ENCODE measurements at regions not wholly inside any gene's neighbourhood (a gene's known extent, or its start where the extent isn't known, plus 50 kb on each side); places are given as distances from the start of the nearest gene placed in this dataset.

- Histone ChIP-seq H3K9ac (ENCODE audit: low read length) (no peak overlapping the region), H3K36me3 (ENCODE audit: control insufficient read depth in 1 of 2, insufficient read depth in 2 of 2, low read length in 2 of 2) (no peaks in the 10 kb centered on the region), H3K4me1 (ENCODE audit: control insufficient read depth in 1 of 2, insufficient read depth in 2 of 2, low read length in 2 of 2) (no peaks in the 10 kb centered on the region), H2AFZ (ENCODE audit: low read depth, low read length, poor library complexity, severe bottlenecking) (no peak overlapping the region), H4K20me1 (ENCODE audit: insufficient read depth) (no peaks in the 10 kb centered on the region), H3K27me3 (ENCODE audit: insufficient read depth, low read length) (no peaks in the 10 kb centered on the region; the same call in none of the 2 replicates), H3K9me3 (ENCODE audit: control insufficient read depth in 1 of 2, insufficient read depth in 1 of 2, low read depth in 1 of 2, low read length in 2 of 2) (no peaks in the 10 kb centered on the region), H3K27ac (ENCODE audit: low read depth, low read length) (no peak overlapping the region), H3K4me2 (ENCODE audit: low read length) (no peak overlapping the region), H3K79me2 (ENCODE audit: insufficient read depth, low read length) (no peaks in the 10 kb centered on the region), H3K9me2 (ENCODE audit: insufficient read depth) (no peaks in the 10 kb centered on the region), H3K4me3 (replicated peaks in 1 of 2; ENCODE audit: low read depth in 1 of 2, low read length in 2 of 2) (no peak overlapping the region)
- no TSS peak for BruUV-seq (replicated peaks)
- ATAC-seq (no peak), DNase-seq (ENCODE audit: low read depth, low spot score) (no peak)
- POLR2A ChIA-PET: no interaction called here
- RAD21 ChIA-PET (ENCODE audit: low non-redundant PET in 1 of 2, low total read pairs in 2 of 2, uncharacterized antibody in 2 of 2, unreplicated experiment in 2 of 2): no interaction called here
- CTCF ChIA-PET: no interaction called here
- TF ChIP-seq SIN3A (IDR thresholded peaks at IDR 0.05; ENCODE audit: low read depth): no peak
- intact Hi-C loops (cut with micrococcal nuclease): no loop called here
These were observed 487.9 kb upstream of the ID2 start for GRCh38 chr2:8193686-8194615.

DNA sequence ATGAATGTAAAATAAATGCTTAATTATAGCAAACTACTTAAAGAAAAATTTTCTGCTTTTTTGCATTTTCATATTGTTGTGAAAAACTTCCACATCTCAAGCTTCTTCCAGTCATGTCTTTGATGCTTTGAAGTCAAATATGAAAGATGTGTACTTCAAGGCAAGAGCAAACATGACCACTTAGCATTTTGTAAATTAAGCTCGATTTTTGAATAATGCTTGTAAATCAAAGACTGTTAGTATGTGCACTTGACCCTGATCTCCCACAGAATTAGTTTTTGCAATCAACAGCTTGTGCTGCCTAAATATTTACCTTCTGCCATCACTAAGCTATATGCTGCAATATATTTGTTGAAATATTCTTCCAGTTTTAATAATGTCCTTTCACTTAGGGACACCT lies 486.1 kb upstream of the ID2 start:
- H3K9ac ChIP-seq (ENCODE audit: low read length): no peak overlapping the region
- DNase-seq (ENCODE audit: low read depth, low spot score) (no peak), ATAC-seq (no peak)
- ChIA-PET CTCF (no interaction called here), RAD21 (ENCODE audit: low non-redundant PET in 1 of 2, low total read pairs in 2 of 2, uncharacterized antibody in 2 of 2, unreplicated experiment in 2 of 2) (no interaction called here), POLR2A (no interaction called here)
- no peaks in the 10 kb centered on the region; the same call in none of the 2 replicates for H3K27me3 ChIP-seq (ENCODE audit: insufficient read depth, low read length)
- H3K79me2 ChIP-seq (ENCODE audit: insufficient read depth, low read length): no peaks in the 10 kb centered on the region
- no peak overlapping the region for H3K4me3 ChIP-seq (replicated peaks in 1 of 2; ENCODE audit: low read depth in 1 of 2, low read length in 2 of 2)
- no peak overlapping the region for H3K4me2 ChIP-seq (ENCODE audit: low read length)
- no peaks in the 10 kb centered on the region for H3K4me1 ChIP-seq (ENCODE audit: control insufficient read depth in 1 of 2, insufficient read depth in 2 of 2, low read length in 2 of 2)
- no peak overlapping the region for H2AFZ ChIP-seq (ENCODE audit: low read depth, low read length, poor library complexity, severe bottlenecking)
- H3K27ac ChIP-seq (ENCODE audit: low read depth, low read length): no peak overlapping the region
- no peak for TF ChIP-seq REST (IDR thresholded peaks at IDR 0.05; ENCODE audit: low read depth)
- no peak for TF ChIP-seq CEBPB (IDR thresholded peaks at IDR 0.05; ENCODE audit: low read depth)
- TF ChIP-seq POLR2AphosphoS5 (IDR thresholded peaks at IDR 0.05; ENCODE audit: low read depth, low read length): no peak
- TF ChIP-seq EZH2 (IDR thresholded peaks at IDR 0.05): no peak
- no peak for TF ChIP-seq ELF1 (IDR thresholded peaks at IDR 0.05; ENCODE audit: borderline replicate concordance, low read depth)
- TF ChIP-seq, protein P1, sequence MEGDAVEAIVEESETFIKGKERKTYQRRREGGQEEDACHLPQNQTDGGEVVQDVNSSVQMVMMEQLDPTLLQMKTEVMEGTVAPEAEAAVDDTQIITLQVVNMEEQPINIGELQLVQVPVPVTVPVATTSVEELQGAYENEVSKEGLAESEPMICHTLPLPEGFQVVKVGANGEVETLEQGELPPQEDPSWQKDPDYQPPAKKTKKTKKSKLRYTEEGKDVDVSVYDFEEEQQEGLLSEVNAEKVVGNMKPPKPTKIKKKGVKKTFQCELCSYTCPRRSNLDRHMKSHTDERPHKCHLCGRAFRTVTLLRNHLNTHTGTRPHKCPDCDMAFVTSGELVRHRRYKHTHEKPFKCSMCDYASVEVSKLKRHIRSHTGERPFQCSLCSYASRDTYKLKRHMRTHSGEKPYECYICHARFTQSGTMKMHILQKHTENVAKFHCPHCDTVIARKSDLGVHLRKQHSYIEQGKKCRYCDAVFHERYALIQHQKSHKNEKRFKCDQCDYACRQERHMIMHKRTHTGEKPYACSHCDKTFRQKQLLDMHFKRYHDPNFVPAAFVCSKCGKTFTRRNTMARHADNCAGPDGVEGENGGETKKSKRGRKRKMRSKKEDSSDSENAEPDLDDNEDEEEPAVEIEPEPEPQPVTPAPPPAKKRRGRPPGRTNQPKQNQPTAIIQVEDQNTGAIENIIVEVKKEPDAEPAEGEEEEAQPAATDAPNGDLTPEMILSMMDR (IDR thresholded peaks at IDR 0.05 in 2 of 3, conservative IDR thresholded peaks at IDR 0.05 in 1 of 3; ENCODE audit: borderline replicate concordance in 1 of 3, insufficient read depth in 1 of 3, low read depth in 2 of 3, low read length in 2 of 3): no peak
- TF ChIP-seq SRF (IDR thresholded peaks at IDR 0.05; ENCODE audit: low read depth): no peak
- no peak for TF ChIP-seq JUND (IDR thresholded peaks at IDR 0.05)
- H3K9me2 ChIP-seq (ENCODE audit: insufficient read depth): no peaks in the 10 kb centered on the region
- H3K36me3 ChIP-seq (ENCODE audit: control insufficient read depth in 1 of 2, insufficient read depth in 2 of 2, low read length in 2 of 2): no peaks in the 10 kb centered on the region
- no peaks in the 10 kb centered on the region for H4K20me1 ChIP-seq (ENCODE audit: insufficient read depth)
- BruUV-seq (replicated peaks): no TSS peak
- intact Hi-C loops (cut with micrococcal nuclease): no loop called here
- no peaks in the 10 kb centered on the region for H3K9me3 ChIP-seq (ENCODE audit: control insufficient read depth in 1 of 2, insufficient read depth in 1 of 2, low read depth in 1 of 2, low read length in 2 of 2)
